Vagina (tissue), 2 donors: ENCODE measurements at regions not wholly inside any gene's neighbourhood (a gene's known extent, or its start where the extent isn't known, plus 50 kb on each side); places are given as distances from the start of the nearest gene placed in this dataset.

Experiments
- CTCF ChIP-seq, 3 experiments: fragments of 450-650 bp in 2 of 3; fragments of 200-600 bp in 1 of 3; sonication (generic) in 1 of 3; IDR thresholded peaks; one replicate each; pipeline ENCODE4 v1.5.1; 2017 to 2019; ENCODE audit warnings: antibody characterized with exemption in 3 of 3, mild to moderate bottlenecking in 2 of 3, moderate library complexity in 2 of 3
- POLR2A ChIP-seq, 2 donors: fragments of 450-650 bp; IDR thresholded peaks; one replicate each; pipeline ENCODE4 v1.6.1; 2017; ENCODE audit warnings: antibody characterized with exemption in 2 of 2, mild to moderate bottlenecking in 2 of 2, moderate library complexity in 2 of 2
- POLR2AphosphoS5 ChIP-seq, 2 donors: sonication (generic); formaldehyde crosslinking; IDR thresholded peaks; one replicate each; pipeline ENCODE4 v1.9.0; 2017; ENCODE audit warnings: antibody characterized with exemption in 2 of 2, mild to moderate bottlenecking in 2 of 2, low read depth in 1 of 2; ENCODE audit not compliant: insufficient read depth in 1 of 2

DNA sequence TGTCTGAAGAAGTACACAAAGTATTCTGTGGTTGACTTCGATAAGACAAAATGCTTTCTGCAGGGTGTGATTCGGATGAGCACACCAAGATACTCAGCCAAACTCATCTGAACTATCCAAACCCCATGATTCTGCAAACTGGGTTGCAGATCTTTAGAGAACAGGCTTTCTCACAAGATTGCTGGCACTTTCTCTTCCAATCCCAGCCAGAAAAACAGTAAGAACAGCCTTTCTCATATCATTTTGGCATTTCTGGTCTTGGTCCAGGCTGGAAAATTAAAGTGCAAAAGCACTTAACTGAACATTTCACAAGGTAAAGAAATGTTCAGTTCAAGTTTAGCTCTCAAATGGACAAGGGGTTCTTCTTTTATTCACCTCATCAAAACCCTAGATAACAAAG lies 269.1 kb downstream of the NR2F1-AS1 start:
- no peak for TF ChIP-seq CTCF (IDR thresholded peaks at IDR 0.05)
- TF ChIP-seq POLR2A (IDR thresholded peaks at IDR 0.05) = no peak
- TF ChIP-seq POLR2AphosphoS5 (IDR thresholded peaks at IDR 0.05; ENCODE audit: insufficient read depth in 1 of 2, low read depth in 1 of 2) = no peak
